ENCODE measurements at regions not wholly inside any gene's neighbourhood (a gene's known extent, or its start where the extent isn't known, plus 50 kb on each side); places are given as distances from the start of the nearest gene placed in this dataset.

DNA sequence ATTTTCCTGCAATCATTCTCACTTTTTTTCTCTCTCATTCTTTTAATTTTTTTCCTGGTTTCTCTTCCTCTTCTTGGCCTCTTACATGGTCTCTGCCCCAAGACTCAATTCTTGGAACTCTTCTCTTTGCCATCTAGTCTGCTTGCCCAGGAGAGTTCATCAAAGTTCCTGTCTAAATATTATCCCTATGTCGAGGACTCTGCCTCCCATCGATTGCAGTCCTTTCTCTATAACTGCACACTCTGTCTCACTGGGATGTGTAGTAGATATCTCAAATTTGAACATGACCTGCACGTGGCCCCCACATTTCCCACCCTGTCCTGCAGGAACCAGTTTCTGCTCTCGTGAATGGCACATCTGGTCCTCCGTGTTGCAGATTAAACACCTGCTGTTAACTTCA lies 204.7 kb upstream of the TMTC4 start:
- no peak for TF ChIP-seq CTCF (IDR thresholded peaks at IDR 0.05)
- no peak for TF ChIP-seq EZH2 (IDR thresholded peaks at IDR 0.05)
- TF ChIP-seq EZH2phosphoT487 (IDR thresholded peaks at IDR 0.05): no peak
